ENCODE measurements at regions not wholly inside any gene's neighbourhood (a gene's known extent, or its start where the extent isn't known, plus 50 kb on each side); places are given as distances from the start of the nearest gene placed in this dataset.
A peak's percentile ranks its signal among the peaks of the same experiment; 100 is the strongest.

GRCh38 chr10:69733791-69734261 lies 67.9 kb upstream of the COL13A1 start:
- no peaks in the 10 kb centered on the region for H3K36me3 Mint-ChIP-seq (ENCODE audit: low read depth, unreplicated experiment)
- H3K9ac ChIP-seq (ENCODE audit: low read length) = no peak overlapping the region
- no peaks in the 10 kb centered on the region for H3K79me2 ChIP-seq (ENCODE audit: insufficient read depth, low read length)
- H3K27me3 ChIP-seq (ENCODE audit: insufficient read depth, low read length) = no peaks in the 10 kb centered on the region
- H2AFZ ChIP-seq (ENCODE audit: low read depth, low read length) = peak overlapping the region; percentile 12
- peak overlapping the region; percentile 38 for H3K27ac ChIP-seq (ENCODE audit: low read depth, low read length)
- peaks cover 49% of the 10 kb centered on the region for H3K4me1 ChIP-seq (ENCODE audit: insufficient read depth, low read length)
- no peak overlapping the region for H3K4me3 ChIP-seq (ENCODE audit: insufficient read depth, low read depth, low read length)
- DNase-seq (ENCODE audit: low read depth) = peak; percentile 70
- peaks cover 29% of the 10 kb centered on the region for H3K4me1 Mint-ChIP-seq (ENCODE audit: low read depth, unreplicated experiment)
- H3K4me3 Mint-ChIP-seq (ENCODE audit: unreplicated experiment) = no peak overlapping the region
- H3K4me2 ChIP-seq (ENCODE audit: low read length) = peak overlapping the region; percentile 74
- no peak overlapping the region for H3K27ac Mint-ChIP-seq (ENCODE audit: unreplicated experiment)
- peaks cover 2% of the 10 kb centered on the region for H3K9me3 ChIP-seq (ENCODE audit: insufficient read depth, low read depth, low read length)
- H3K27me3 Mint-ChIP-seq (ENCODE audit: low read depth, unreplicated experiment) = peaks cover 7% of the 10 kb centered on the region
- no peak for TF ChIP-seq CTCF (IDR thresholded peaks at IDR 0.05; ENCODE audit: insufficient read depth, low read depth, low read length)
- TF ChIP-seq EZH2 (IDR thresholded peaks at IDR 0.05; ENCODE audit: insufficient read depth, low read length) = no peak
- peak; percentile 64 for FAIRE-seq
- no peaks in the 10 kb centered on the region for H4K20me1 ChIP-seq (ENCODE audit: insufficient read depth, low read length)
- H3K36me3 ChIP-seq (ENCODE audit: insufficient read depth, low read length) = no peaks in the 10 kb centered on the region
- H3K9me3 Mint-ChIP-seq (ENCODE audit: unreplicated experiment) = no peaks in the 10 kb centered on the region

- Mint-ChIP-seq H3K27ac (ENCODE audit: unreplicated experiment) (peak overlapping the region; percentile 5), H3K4me1 (ENCODE audit: low read depth, unreplicated experiment) (peaks cover 29% of the 10 kb centered on the region), H3K9me3 (ENCODE audit: unreplicated experiment) (no peaks in the 10 kb centered on the region), H3K36me3 (ENCODE audit: low read depth, unreplicated experiment) (no peaks in the 10 kb centered on the region), H3K4me3 (ENCODE audit: unreplicated experiment) (no peak overlapping the region), H3K27me3 (ENCODE audit: low read depth, unreplicated experiment) (peaks cover 9% of the 10 kb centered on the region)
- Histone ChIP-seq H4K20me1 (ENCODE audit: insufficient read depth, low read length) (no peaks in the 10 kb centered on the region), H3K4me3 (ENCODE audit: insufficient read depth, low read depth, low read length) (no peak overlapping the region), H3K27me3 (ENCODE audit: insufficient read depth, low read length) (no peaks in the 10 kb centered on the region), H3K79me2 (ENCODE audit: insufficient read depth, low read length) (no peaks in the 10 kb centered on the region), H3K9me3 (ENCODE audit: insufficient read depth, low read depth, low read length) (peaks cover 2% of the 10 kb centered on the region), H3K9ac (ENCODE audit: low read length) (peak overlapping the region; percentile 22), H3K27ac (ENCODE audit: low read depth, low read length) (peak overlapping the region; percentile 38), H3K4me1 (ENCODE audit: insufficient read depth, low read length) (peaks cover 49% of the 10 kb centered on the region), H2AFZ (ENCODE audit: low read depth, low read length) (peak overlapping the region; percentile 12), H3K4me2 (ENCODE audit: low read length) (peak overlapping the region; percentile 74), H3K36me3 (ENCODE audit: insufficient read depth, low read length) (no peaks in the 10 kb centered on the region)
- DNase-seq (ENCODE audit: low read depth) = no peak
- FAIRE-seq = no peak
- TF ChIP-seq CTCF (IDR thresholded peaks at IDR 0.05; ENCODE audit: insufficient read depth, low read depth, low read length) (no peak), EZH2 (IDR thresholded peaks at IDR 0.05; ENCODE audit: insufficient read depth, low read length) (no peak)
Measured at GRCh38 chr10:69734416-69734796, 67.3 kb upstream of the COL13A1 start.

- Histone ChIP-seq H3K4me2 (ENCODE audit: low read length) (peak overlapping the region; percentile 74), H3K79me2 (ENCODE audit: insufficient read depth, low read length) (no peaks in the 10 kb centered on the region), H3K36me3 (ENCODE audit: insufficient read depth, low read length) (no peaks in the 10 kb centered on the region), H2AFZ (ENCODE audit: low read depth, low read length) (no peak overlapping the region), H3K4me3 (ENCODE audit: insufficient read depth, low read depth, low read length) (no peak overlapping the region), H3K9me3 (ENCODE audit: insufficient read depth, low read depth, low read length) (peaks cover 2% of the 10 kb centered on the region), H3K27ac (ENCODE audit: low read depth, low read length) (no peak overlapping the region), H3K4me1 (ENCODE audit: insufficient read depth, low read length) (peaks cover 49% of the 10 kb centered on the region), H3K27me3 (ENCODE audit: insufficient read depth, low read length) (no peaks in the 10 kb centered on the region), H3K9ac (ENCODE audit: low read length) (peak overlapping the region; percentile 22), H4K20me1 (ENCODE audit: insufficient read depth, low read length) (no peaks in the 10 kb centered on the region)
- peak; percentile 63 for DNase-seq (ENCODE audit: low read depth)
- H3K27ac Mint-ChIP-seq (ENCODE audit: unreplicated experiment) = peak overlapping the region; percentile 2
- no peak for TF ChIP-seq EZH2 (IDR thresholded peaks at IDR 0.05; ENCODE audit: insufficient read depth, low read length)
- H3K4me1 Mint-ChIP-seq (ENCODE audit: low read depth, unreplicated experiment) = peaks cover 30% of the 10 kb centered on the region
- H3K4me3 Mint-ChIP-seq (ENCODE audit: unreplicated experiment) = no peak overlapping the region
- no peaks in the 10 kb centered on the region for H3K9me3 Mint-ChIP-seq (ENCODE audit: unreplicated experiment)
- no peak for FAIRE-seq
- H3K27me3 Mint-ChIP-seq (ENCODE audit: low read depth, unreplicated experiment) = peaks cover 9% of the 10 kb centered on the region
- no peaks in the 10 kb centered on the region for H3K36me3 Mint-ChIP-seq (ENCODE audit: low read depth, unreplicated experiment)
Measured at GRCh38 chr10:69734797-69735468, 66.8 kb upstream of the COL13A1 start.

All from astrocyte (in vitro differentiated cells and primary cell).